Activated T-cell treated with anti-CD3 and anti-CD28 coated beads, Interleukin-2, amount 50 U/mL, for 72 hours (primary cell): ENCODE measurements at regions not wholly inside any gene's neighbourhood (a gene's known extent, or its start where the extent isn't known, plus 50 kb on each side); places are given as distances from the start of the nearest gene placed in this dataset.

Experiments used
- ATAC-seq, 2 donors: fragments of 150-1000 bp; cut with Tn5 transposase; replicated peaks in 1 of 2; 2 replicates each; pipeline ENCODE4 v1.10.0; 2021; ENCODE audit warnings: moderate library complexity in 2 of 2, mild to moderate bottlenecking in 1 of 2
- DNase-seq, 2 donors: peaks; one replicate each; pipeline ENCODE4 v3.0.0; 2021 to 2022; ENCODE audit warnings: mixed read lengths in 1 of 2
- H3K27ac Mint-ChIP-seq: one replicate; pipeline ENCODE4 v1.8.0; 2022; ENCODE audit warnings: mild to moderate bottlenecking, moderate library complexity, mixed read lengths
- H3K27me3 Mint-ChIP-seq: one replicate; pipeline ENCODE4 v1.8.0; 2022; ENCODE audit warnings: low read depth, mixed read lengths
- H3K36me3 Mint-ChIP-seq, 2 donors: one replicate each; pipeline ENCODE4 v1.8.0; 2022; ENCODE audit warnings: mixed read lengths in 2 of 2, mild to moderate bottlenecking in 1 of 2; ENCODE audit not compliant: insufficient read depth in 2 of 2
- H3K4me1 Mint-ChIP-seq: one replicate; pipeline ENCODE4 v1.8.0; 2022; ENCODE audit warnings: low read depth, mixed read lengths
- H3K4me3 Mint-ChIP-seq, 2 donors: one replicate each; pipeline ENCODE4 v1.8.0; 2022; ENCODE audit warnings: mild to moderate bottlenecking in 2 of 2, mixed read lengths in 2 of 2, moderate library complexity in 2 of 2
- H3K9me3 Mint-ChIP-seq, 2 donors: one replicate each; pipeline ENCODE4 v1.8.0; 2022; ENCODE audit warnings: mixed read lengths in 2 of 2

DNA sequence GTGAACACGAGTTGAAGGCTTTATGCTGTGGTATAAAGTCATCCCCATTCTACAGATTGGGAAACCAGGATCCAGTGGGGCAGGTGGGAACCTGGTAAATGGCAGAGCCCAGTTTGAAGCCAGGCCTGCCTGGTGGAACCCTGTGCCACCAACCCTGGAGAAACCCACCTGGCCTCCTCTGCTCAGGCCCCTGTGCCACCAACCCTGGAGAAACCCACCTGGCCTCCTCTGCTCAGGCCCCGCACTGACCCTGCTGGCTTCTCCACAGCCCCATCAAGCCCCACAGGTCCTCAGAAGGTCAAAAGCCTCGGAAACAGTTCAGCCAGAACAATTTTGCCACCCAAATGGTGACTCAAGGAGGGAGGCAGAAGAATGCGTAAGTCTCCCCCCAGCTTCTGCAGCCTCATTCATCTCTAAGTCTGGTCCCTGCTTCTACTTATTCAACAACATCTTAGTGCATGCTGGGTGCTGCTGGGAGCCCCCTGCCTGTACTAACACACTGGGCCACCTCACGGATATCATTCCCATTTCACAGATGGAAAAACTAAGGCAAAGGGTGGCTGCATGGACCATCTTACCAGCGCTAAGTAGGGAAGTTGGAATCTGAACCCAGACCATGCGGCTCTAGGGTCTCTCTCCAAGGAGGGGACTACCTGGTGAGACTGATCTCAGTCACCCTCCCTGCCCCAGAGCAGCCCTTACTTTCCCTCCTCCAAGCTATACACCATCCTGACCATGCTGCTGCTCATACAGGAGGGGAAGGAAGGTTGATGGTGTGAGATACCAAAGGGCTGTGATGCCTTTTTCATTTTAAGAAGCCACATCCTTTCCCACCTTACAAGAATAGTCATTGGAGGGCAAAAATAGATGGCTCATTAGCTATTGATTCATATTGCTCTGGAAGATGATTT, 93.7 kb upstream of the ID2 start:
- Mint-ChIP-seq H3K4me1 (peaks cover 53% of the 10 kb centered on the region), H3K4me3 (peak overlapping the region in 1 of 2 donors; percentile 20), H3K36me3 (no peaks in the 10 kb centered on the region), H3K27ac (no peak overlapping the region), H3K9me3 (no peaks in the 10 kb centered on the region), H3K27me3 (peaks cover 11% of the 10 kb centered on the region)
- DNase-seq (no peak), ATAC-seq (peak; percentile 39 to 49)

DNA sequence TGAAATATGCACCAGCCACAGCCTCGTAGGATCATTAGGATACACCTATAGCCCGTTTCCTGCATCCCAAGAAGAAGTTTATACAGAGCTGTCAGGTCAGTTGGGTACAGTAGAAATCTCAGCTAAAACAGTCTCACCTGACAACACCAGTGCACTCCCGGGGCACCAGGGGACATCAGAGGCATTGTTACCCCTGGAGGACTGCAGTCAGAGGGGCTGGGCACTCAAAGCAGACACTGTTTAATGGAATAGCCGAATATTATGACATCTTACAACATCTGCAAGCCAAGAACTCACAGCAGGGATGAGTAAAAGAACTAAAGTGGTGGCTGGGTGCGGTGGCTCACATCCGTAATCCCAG, 93.0 kb upstream of the ID2 start:
- H3K9me3 Mint-ChIP-seq: peaks cover 0 to 2% of the 10 kb centered on the region in 2 donors
- H3K27me3 Mint-ChIP-seq: peaks cover 14% of the 10 kb centered on the region
- H3K27ac Mint-ChIP-seq: no peak overlapping the region
- H3K4me3 Mint-ChIP-seq: no peak overlapping the region
- ATAC-seq (no peak), DNase-seq (no peak)
- peaks cover 58% of the 10 kb centered on the region for H3K4me1 Mint-ChIP-seq
- H3K36me3 Mint-ChIP-seq: no peaks in the 10 kb centered on the region

DNA sequence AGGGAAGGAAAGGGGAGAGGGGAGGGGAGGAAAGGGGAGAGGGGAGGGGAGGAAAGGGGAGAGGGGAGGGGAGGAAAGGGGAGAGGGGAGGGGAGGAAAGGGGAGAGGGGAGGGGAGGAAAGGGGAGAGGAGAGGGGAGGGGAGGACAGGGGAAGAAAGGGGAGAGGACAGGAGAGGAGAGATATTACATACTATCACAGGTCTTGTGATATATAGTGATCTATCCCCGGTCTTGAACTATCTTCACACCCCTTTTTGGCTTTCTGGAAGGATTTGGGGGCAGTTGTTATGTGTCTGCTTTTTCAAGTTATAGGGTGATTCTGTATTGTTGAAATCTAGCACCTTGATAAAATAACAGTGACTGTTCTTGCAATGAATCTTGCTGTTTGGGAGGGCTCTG, 92.1 kb upstream of the ID2 start:
- no peak for ATAC-seq
- Mint-ChIP-seq H3K27me3 (peaks cover 21% of the 10 kb centered on the region), H3K36me3 (no peaks in the 10 kb centered on the region), H3K9me3 (peaks cover 0 to 2% of the 10 kb centered on the region in 2 donors), H3K27ac (no peak overlapping the region), H3K4me1 (peaks cover 57% of the 10 kb centered on the region), H3K4me3 (no peak overlapping the region)
- no peak for DNase-seq

DNA sequence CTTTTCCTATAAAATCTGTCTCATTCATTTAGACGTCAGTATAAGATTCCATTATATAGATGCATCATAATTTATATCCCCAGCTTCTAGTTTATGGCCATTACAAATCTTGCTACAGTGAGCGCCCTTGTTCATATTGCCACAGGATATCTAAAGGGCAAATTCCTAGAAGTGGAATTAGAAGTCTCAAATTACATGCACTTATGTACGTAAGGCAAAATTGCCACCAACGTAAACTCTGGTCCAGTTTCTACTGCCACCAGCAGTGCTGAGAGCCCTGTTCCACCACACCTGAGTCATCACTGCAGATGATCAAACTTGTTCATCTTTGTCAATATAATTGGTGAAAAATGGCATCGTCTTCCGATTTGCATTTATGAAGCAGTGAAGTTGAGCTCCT, 90.9 kb upstream of the ID2 start:
- peaks cover 0 to 2% of the 10 kb centered on the region in 2 donors for H3K9me3 Mint-ChIP-seq
- ATAC-seq (no peak), DNase-seq (no peak)
- peaks cover 23% of the 10 kb centered on the region for H3K27me3 Mint-ChIP-seq
- peaks cover 57% of the 10 kb centered on the region for H3K4me1 Mint-ChIP-seq
- H3K4me3 Mint-ChIP-seq: no peak overlapping the region
- H3K36me3 Mint-ChIP-seq: no peaks in the 10 kb centered on the region
- no peak overlapping the region for H3K27ac Mint-ChIP-seq

DNA sequence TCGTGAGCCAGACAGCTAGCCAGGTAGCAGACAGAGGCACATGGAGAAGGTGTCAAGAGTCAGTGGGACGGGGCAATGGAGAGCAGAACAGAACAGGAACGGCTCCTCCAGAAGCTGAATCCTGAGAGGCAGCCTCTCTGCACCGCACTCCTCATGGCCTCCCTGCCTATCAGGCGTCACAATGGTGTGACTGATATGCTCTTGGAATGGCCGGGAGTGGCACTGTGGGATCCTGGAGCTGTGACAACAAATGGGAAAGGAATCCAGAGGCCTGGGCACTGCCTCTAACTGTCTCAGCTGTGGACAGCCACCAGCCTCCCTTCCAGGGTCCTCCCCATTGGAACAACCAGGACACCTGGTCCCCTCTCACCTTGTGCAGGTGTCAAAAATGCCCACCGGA, 89.1 kb upstream of the ID2 start:
- Mint-ChIP-seq H3K9me3 (peaks cover 0 to 2% of the 10 kb centered on the region in 2 donors), H3K4me3 (no peak overlapping the region), H3K27ac (no peak overlapping the region), H3K27me3 (peaks cover 23% of the 10 kb centered on the region), H3K4me1 (peaks cover 48% of the 10 kb centered on the region), H3K36me3 (no peaks in the 10 kb centered on the region)
- DNase-seq (no peak), ATAC-seq (no peak)

DNA sequence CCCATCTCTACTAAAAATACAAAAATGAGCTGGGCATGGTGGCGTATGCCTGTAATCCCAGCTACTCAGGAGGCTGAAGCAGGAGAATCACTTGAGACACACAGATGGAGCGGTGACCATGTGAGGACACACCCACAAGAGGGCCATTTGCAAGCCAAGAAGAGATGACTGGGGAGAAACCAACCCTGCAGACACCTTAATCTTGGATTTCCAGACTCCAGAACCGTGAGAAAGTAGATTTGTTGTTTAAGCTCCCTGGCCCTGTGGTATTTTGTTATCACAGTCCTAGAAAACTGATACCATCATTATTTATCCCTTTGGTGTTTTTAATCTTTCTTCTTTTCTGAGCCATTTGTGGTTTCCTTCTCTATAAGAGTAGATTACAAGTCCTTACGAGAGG, 88.6 kb upstream of the ID2 start:
- no peak overlapping the region for H3K27ac Mint-ChIP-seq

DNA sequence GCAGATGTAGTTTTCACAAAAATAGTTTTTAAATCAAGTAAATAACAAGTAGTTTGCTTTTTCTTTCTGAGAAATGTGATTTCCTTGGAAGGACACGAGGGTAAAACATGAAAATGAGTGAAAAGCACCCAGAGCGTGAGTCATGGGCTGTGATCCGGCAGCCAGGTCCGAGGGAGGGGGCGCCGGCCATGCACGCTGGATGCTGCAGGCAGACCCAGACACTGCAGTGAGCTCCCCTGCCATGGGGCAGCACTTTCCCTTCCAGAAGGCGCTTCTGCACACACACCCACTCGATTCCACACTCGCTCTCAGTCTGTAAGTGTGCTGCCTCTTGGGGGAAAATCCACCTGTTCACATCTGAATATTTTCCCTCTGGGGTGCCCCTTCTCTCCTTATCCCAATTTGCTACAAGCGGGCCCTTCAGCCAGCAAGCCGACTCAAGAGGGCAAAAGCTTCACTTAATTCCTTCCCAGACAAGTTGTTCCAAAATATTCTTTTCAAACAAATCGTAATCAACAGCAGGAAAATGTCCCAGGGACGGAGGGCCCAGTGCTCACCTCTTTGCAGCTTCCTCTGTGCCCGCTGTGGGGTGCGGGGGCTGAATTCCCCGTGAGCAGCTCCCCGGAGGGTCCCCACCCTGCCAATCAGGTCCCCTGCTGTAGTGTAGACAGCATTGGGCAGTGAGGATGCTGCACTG, 87.0 kb upstream of the ID2 start:
- peak overlapping the region in 1 of 2 donors; percentile 16 for H3K4me3 Mint-ChIP-seq
- H3K36me3 Mint-ChIP-seq: no peaks in the 10 kb centered on the region
- peak; percentile 51 to 60 for ATAC-seq
- H3K27me3 Mint-ChIP-seq: peaks cover 23% of the 10 kb centered on the region
- H3K9me3 Mint-ChIP-seq: peaks cover 0 to 2% of the 10 kb centered on the region in 2 donors
- no peak for DNase-seq
- no peak overlapping the region for H3K27ac Mint-ChIP-seq
- peaks cover 34% of the 10 kb centered on the region for H3K4me1 Mint-ChIP-seq

More for the DNA sequence above, 88.6 kb upstream of the ID2 start:
- peaks cover 0 to 2% of the 10 kb centered on the region in 2 donors for H3K9me3 Mint-ChIP-seq
- DNase-seq (no peak), ATAC-seq (no peak)
- peaks cover 23% of the 10 kb centered on the region for H3K27me3 Mint-ChIP-seq
- H3K36me3 Mint-ChIP-seq: no peaks in the 10 kb centered on the region
- H3K4me3 Mint-ChIP-seq: no peak overlapping the region
- peaks cover 43% of the 10 kb centered on the region for H3K4me1 Mint-ChIP-seq

DNA sequence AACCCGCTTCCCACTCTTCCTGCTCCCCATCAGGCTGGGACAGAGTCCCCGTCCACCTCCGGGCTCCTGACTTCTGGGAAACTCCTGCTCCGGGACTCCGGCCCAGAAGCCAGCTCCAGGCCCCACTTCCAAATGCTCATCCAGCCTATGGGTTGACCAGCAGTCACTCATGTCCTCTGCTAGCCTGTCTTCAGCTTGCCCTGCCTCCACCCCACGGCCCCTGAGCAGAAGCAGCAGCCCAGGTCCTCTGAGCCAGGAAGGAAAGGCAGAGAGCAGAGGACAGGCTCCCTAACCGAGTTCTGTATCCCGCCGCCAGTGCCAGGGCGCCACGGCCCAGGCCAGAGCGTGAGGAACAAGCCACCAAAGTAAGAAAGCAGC, 86.4 kb upstream of the ID2 start:
- no peak overlapping the region for H3K4me3 Mint-ChIP-seq
- peaks cover 0 to 2% of the 10 kb centered on the region in 2 donors for H3K9me3 Mint-ChIP-seq
- H3K27me3 Mint-ChIP-seq: peaks cover 23% of the 10 kb centered on the region
- no peaks in the 10 kb centered on the region for H3K36me3 Mint-ChIP-seq
- no peak overlapping the region for H3K27ac Mint-ChIP-seq
- H3K4me1 Mint-ChIP-seq: peaks cover 34% of the 10 kb centered on the region
- DNase-seq (no peak), ATAC-seq (no peak)

DNA sequence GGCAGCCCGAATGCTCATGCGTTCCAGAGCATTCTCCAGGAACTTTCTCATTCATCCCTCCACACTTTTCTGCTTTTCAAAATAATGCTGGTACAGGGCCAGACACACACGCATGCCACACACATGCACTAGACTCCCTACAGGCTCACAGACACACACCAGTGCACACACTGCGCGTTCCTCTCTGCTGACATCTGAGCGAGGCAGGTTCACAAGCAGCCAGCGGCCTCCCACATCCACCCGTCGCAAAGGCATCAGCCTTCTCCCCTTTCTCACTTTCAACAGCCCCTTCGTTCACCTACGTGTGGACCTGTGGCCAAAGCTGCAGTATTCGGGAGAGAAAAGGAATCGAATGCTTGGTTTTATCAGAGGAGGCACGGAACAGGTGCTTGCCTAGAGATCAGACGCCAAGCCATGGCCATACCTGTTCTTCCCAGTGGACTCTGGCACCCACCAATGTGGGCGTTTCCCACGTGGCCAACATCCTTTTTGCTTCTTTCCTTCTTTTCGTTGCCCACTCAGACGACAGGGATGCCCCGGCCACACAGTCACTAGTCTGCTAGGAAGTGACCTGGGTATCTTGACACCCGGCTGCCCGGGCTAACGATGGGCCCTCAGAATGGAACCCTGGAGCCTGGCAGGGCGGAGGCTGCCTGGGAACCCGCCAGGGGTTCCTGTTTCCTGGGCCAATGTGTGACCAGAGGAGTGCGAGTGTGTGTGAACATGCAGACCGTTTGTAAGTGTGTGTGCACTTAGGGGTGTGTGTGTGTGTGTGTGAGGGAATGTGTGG, 85.8 kb upstream of the ID2 start:
- ATAC-seq (no peak), DNase-seq (no peak)
- Mint-ChIP-seq H3K27me3 (peaks cover 22% of the 10 kb centered on the region), H3K27ac (no peak overlapping the region), H3K4me3 (no peak overlapping the region), H3K36me3 (no peaks in the 10 kb centered on the region), H3K9me3 (peaks cover 0 to 2% of the 10 kb centered on the region in 2 donors), H3K4me1 (peaks cover 34% of the 10 kb centered on the region)

DNA sequence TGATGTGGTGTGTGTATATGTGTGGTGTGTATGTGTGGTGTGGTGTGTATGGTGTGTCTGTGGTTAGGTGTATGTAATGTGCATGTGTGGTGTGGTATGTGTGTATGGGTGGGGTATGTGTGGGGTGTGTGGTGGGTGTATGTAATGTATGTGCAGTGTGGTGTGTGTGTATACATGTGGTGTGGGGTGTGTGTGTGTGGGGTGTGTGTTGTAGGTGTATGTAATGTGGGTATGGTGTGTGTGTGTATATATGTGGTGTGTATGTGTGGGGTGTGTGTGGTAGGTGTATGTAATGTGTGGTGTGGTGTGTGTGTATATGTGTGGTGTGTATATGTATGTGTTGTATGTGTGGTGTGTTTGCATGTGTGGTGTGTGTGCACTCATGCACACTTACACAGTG, 84.8 kb upstream of the ID2 start:
- no peak for DNase-seq
- Mint-ChIP-seq H3K4me1 (peaks cover 35% of the 10 kb centered on the region), H3K9me3 (peaks cover 0 to 2% of the 10 kb centered on the region in 2 donors), H3K4me3 (no peak overlapping the region), H3K27me3 (peaks cover 12% of the 10 kb centered on the region), H3K27ac (no peak overlapping the region), H3K36me3 (no peaks in the 10 kb centered on the region)
- ATAC-seq: no peak

DNA sequence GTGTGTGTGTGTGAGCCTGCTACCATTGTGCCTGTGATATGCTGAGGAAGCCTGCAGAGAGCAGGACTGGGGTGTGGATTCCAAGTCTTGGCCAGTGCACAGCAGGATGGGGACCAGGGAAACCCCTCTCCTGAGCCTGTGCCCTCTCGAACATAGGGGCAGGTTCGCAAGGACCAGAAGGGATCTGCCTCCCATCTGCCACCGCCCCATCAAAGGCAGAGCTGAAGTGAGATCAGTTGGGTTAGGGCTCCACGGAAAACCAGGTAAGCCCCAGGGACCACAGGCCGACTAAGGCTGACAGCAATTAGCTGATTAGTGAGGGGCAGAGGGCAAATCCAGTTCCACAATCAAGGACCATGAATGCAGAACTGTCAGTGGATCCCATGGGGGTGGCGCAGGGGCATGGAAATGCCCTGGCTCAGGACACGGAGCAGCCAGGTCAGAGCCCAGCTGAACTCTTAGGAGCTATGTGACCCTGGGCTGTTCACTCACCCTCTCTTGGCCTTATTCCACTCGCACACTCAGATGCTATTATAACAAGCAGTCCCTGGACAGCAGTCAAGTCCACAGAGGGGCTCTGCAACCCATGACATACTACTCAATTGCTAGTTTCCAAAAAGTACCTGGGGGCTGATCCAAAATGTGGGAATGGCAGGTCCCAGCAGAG, 84.2 kb upstream of the ID2 start:
- no peak for ATAC-seq
- H3K4me1 Mint-ChIP-seq: peaks cover 41% of the 10 kb centered on the region
- H3K4me3 Mint-ChIP-seq: no peak overlapping the region
- no peak for DNase-seq
- H3K9me3 Mint-ChIP-seq: peaks cover 0 to 2% of the 10 kb centered on the region in 2 donors
- H3K27me3 Mint-ChIP-seq: peaks cover 12% of the 10 kb centered on the region
- H3K27ac Mint-ChIP-seq: no peak overlapping the region
- H3K36me3 Mint-ChIP-seq: no peaks in the 10 kb centered on the region

DNA sequence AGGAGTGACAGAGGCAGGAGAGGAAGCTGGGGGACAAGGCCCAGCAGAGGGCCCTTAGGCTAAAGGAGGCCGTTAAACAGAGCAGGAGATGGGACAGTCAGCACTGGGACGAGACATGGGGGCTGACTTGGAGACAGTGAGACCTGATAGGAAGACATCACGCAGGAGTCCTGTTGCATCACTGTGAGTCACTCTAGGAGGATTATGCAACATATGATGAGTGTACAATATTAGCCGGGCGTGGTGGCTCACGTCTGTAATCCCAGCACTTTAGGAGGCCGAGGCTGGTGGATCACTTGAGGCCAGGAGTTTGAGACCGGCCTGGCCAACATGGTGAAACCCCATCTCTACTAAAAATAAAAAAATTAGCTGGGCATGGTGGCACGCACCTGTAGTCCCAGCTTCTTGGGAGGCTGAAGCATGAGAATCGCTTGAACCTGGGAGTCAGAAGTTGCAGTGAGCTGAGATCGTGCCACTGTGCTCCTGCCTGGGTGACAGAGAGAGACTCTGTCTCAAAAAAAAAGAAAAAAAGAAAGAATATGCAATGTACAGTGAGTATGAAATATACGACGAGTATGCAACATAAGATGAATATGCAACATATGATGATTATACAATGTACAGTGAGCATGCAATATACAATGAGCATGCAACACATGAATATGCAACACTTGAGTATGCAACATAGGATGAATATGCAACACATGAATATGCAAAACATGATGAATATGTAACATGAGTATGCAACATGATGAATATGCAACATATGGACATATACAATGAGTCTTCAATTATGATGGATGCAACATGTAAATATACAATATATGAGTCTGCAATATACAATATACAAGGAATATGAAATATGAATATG, 83.3 kb upstream of the ID2 start:
- Mint-ChIP-seq H3K4me1 (peaks cover 40% of the 10 kb centered on the region), H3K27ac (no peak overlapping the region), H3K36me3 (no peaks in the 10 kb centered on the region), H3K27me3 (peaks cover 12% of the 10 kb centered on the region), H3K4me3 (no peak overlapping the region), H3K9me3 (peaks cover 0 to 2% of the 10 kb centered on the region in 2 donors)
- ATAC-seq (no peak), DNase-seq (no peak)
